ENCODE measurements at regions not wholly inside any gene's neighbourhood (a gene's known extent, or its start where the extent isn't known, plus 50 kb on each side); places are given as distances from the start of the nearest gene placed in this dataset.
"Not testable (repeated sequence)": the region's sequence is repeated elsewhere in the genome, so short reads cannot be mapped to it uniquely, and the experiment has no call there.

- no peaks in the 10 kb centered on the region for H3K9me3 ChIP-seq
- DNase-seq, result no peak
- no peak overlapping the region for H3K27ac ChIP-seq
- H3K4me1 ChIP-seq, result no peaks in the 10 kb centered on the region
- intact Hi-C loops (cut with DNase I; ENCODE audit: low total_unique reads), result no loop called here
- H3K4me3 ChIP-seq, result no peak overlapping the region
- no peaks in the 10 kb centered on the region for H3K36me3 ChIP-seq
- H3K27me3 ChIP-seq, result no peaks in the 10 kb centered on the region
- TF ChIP-seq CTCF (IDR thresholded peaks at IDR 0.05), result no peak
These were observed 686.7 kb downstream of the NYAP2 start for GRCh38 chr2:226086190-226086589.

- H3K27ac ChIP-seq; intact Hi-C loops (cut with DNase I; ENCODE audit: low total_unique reads); H3K4me1 ChIP-seq; H3K27me3 ChIP-seq; H3K9me3 ChIP-seq; H3K4me3 ChIP-seq; H3K36me3 ChIP-seq; DNase-seq: not testable (repeated sequence)
These were observed 685.9 kb downstream of the NYAP2 start for GRCh38 chr2:226085425-226085824.

DNA sequence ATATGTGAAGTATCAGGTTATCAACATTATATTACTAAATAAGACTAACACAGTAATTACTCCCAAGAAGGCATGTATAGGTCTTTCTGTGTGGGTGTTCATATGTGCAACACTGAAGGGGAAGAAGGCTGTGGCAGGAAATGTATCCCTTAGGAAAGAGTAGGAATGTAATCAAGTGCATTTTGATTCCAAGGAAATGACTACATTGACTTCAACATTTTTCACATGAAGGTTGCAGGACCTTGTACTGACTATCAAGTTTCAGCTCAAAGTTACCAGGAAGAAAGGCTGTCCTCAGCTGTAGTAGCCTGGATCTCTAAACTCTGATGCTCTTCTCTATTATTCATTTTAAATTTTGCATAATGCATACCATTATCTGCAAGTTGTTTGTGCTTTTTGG is 680.8 kb downstream of the NYAP2 start:
- no peaks in the 10 kb centered on the region for H3K9me3 ChIP-seq
- intact Hi-C loops (cut with DNase I; ENCODE audit: low total_unique reads), result no loop called here
- no peaks in the 10 kb centered on the region for H3K36me3 ChIP-seq
- no peak overlapping the region for H3K4me3 ChIP-seq
- no peak for DNase-seq
- H3K4me1 ChIP-seq, result no peaks in the 10 kb centered on the region
- no peak overlapping the region for H3K27ac ChIP-seq
- TF ChIP-seq CTCF (IDR thresholded peaks at IDR 0.05), result no peak
- no peaks in the 10 kb centered on the region for H3K27me3 ChIP-seq

DNA sequence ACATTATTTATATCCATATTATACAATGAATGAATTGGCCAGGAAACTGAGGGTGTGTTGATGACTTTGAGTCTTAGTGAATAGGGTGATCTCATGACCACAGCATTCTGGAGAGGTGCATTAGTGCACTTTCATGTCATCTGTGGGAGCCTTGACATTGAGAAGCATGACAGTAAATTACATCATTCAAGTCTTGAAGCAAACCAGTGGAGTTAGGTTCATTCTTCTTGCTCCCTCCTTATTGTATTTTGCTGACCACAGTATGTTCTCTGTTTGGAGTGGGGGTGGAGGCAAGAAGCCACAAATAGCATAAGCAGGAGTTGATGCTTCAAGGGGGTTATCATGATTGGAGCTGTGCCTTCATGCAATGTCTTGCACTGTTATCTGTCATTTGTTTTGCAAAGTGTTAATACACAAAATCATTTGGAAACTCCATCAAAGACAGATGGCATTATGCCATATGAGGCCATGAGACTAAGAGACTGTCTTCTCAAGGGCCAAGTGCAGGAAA is 680.2 kb downstream of the NYAP2 start:
- Histone ChIP-seq H3K36me3 (no peaks in the 10 kb centered on the region), H3K4me1 (no peaks in the 10 kb centered on the region), H3K4me3 (no peak overlapping the region), H3K27me3 (no peaks in the 10 kb centered on the region), H3K27ac (no peak overlapping the region), H3K9me3 (no peaks in the 10 kb centered on the region)
- intact Hi-C loops (cut with DNase I; ENCODE audit: low total_unique reads), result no loop called here
- DNase-seq, result no peak
- no peak for TF ChIP-seq CTCF (IDR thresholded peaks at IDR 0.05)

DNA sequence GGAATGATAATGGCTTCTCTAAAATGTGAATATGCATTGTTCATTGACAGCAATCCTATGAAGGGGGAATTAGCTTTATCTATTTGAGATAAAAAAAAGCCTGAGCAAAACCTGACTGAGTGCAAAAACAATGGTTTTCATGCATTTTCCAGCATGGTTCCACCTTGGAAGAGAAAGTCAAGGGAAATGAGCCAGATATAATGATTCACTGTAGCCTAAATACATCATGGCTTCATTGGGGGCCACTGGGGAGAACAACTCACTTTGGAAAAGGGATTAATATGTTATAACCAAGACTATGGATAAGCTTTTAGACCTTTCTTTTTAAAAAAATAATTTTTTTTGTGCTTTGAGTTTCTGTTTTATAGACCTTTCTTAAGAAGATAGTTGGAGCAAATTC is 679.7 kb downstream of the NYAP2 start:
- H3K27ac ChIP-seq, result no peak overlapping the region
- no peaks in the 10 kb centered on the region for H3K36me3 ChIP-seq
- H3K4me1 ChIP-seq, result no peaks in the 10 kb centered on the region
- H3K9me3 ChIP-seq, result no peaks in the 10 kb centered on the region
- no peaks in the 10 kb centered on the region for H3K27me3 ChIP-seq
- no peak overlapping the region for H3K4me3 ChIP-seq
- intact Hi-C loops (cut with DNase I; ENCODE audit: low total_unique reads), result no loop called here
- DNase-seq, result no peak
- TF ChIP-seq CTCF (IDR thresholded peaks at IDR 0.05), result no peak

DNA sequence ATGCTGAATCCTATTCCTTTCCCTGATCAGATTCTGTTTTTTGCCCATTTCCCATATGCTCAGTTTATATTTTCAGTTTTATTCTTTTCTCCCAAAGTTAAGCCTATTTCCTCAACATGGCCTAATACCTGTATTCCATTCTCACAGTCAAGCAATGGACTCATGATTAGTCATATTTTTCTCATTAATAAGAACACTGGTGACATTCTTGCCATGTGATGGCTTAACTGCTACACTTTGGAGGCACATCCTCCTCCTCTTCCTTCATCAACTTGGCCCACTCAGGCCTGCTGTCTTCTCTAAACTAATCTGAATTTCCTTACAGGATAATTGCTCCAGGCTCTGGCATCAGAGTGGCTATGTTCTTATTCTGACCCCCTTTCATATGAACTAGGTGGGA is 679.2 kb downstream of the NYAP2 start:
- intact Hi-C loops (cut with DNase I; ENCODE audit: low total_unique reads), result no loop called here
- Histone ChIP-seq H3K36me3 (no peaks in the 10 kb centered on the region), H3K9me3 (no peaks in the 10 kb centered on the region), H3K27me3 (no peaks in the 10 kb centered on the region), H3K4me1 (peaks cover 0 to 5% (median 0%) of the 10 kb centered on the region in 4 donors), H3K27ac (no peak overlapping the region), H3K4me3 (no peak overlapping the region)
- no peak for DNase-seq
- TF ChIP-seq CTCF (IDR thresholded peaks at IDR 0.05), result no peak
